Limb (tissue), 2 donors: ENCODE measurements at regions not wholly inside any gene's neighbourhood (a gene's known extent, or its start where the extent isn't known, plus 50 kb on each side); places are given as distances from the start of the nearest gene placed in this dataset.
A peak's percentile ranks its signal among the peaks of the same experiment; 100 is the strongest.

Source experiments
- DNase-seq, 2 donors: peaks; one replicate each; pipeline ENCODE4 v3.0.0-alpha.2; 2016; ENCODE audit errors: extremely low spot score in 2 of 2

DNA sequence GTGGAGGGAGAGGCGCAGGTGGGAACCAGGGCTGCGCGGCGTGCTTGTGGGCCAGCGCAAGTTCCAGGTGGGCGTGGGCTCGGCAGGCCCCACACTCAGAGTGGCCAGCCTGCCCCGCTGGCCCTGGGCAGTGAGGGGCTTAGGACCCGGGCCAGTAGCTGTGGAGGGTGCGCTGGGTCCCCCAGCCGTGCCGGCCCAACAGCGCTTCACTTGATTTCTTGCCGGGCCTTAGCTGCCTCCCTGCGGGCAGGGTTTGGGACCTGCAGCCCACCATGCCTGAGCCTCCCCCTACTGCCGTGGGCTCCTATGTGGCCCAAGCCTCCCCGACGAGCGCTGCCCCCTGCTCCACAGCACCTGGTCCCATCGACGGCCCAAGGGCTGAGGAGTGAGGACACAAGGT, 1636.9 kb upstream of the SLC39A10 start:
- no peak for DNase-seq

DNA sequence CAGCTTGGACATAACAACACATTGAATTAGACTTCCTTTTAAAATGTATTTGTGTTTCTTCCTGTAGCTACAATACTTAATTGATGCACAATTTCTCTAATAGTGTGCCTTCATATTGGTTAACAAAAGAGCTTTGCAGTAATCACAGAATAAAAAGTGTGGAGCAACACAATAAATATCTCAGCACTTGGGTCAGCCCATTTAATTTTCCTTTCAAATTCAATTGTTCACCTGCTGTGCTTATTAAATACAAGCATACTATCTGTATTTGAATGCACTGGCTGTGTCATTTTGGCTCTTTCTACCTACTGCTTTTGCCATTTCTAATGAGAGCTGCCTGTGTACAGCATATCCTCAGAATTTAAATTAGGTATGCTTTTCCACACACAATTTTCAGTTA, 1641.3 kb upstream of the SLC39A10 start:
- no peak for DNase-seq

DNA sequence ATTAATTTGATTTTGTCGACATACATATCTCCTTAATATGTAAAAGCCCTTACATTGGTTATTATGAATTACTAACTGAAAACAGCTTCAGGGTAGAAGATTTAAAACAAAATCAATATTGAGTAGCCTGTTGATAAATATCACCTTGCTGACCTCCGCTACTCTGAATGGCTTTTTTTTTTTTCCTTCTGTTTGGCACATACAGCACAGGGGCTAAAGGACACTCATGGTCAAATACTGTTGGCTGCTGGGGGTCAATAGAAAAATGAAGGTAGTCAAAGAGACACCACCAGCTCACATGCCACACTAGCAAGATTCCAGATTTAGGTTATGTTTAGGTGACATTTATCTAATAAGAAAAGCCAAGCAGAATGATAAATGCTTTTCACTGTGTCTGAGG, 1642.4 kb upstream of the SLC39A10 start:
- no peak for DNase-seq

DNA sequence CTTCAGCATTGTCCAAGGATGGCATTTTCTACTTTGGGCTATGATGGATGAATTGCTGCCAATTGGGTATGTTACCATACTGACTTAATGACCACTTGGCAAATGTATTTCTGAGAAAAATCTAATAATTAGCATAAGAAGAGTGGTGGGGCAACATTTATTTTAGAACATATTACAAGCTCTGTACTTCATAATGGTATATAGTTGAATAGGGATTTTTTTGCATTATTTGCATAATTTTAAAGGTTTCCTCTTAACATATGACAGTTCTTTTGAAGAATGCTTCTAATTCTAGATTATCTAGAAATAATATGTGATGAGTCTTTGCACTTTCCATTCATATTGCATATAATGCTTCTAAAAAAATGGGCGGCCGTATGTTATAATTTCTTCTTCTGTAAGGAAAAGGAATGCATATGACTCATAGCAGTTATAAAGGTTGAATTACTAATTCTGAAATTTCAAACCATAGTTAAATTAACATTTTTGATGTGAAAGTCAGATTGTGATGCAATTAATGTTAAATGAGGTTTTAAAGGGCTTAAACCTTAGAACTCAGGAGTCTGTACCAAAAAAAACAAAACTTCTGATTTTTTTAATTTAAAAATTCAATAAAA, 1652.3 kb upstream of the SLC39A10 start:
- DNase-seq, result no peak

DNA sequence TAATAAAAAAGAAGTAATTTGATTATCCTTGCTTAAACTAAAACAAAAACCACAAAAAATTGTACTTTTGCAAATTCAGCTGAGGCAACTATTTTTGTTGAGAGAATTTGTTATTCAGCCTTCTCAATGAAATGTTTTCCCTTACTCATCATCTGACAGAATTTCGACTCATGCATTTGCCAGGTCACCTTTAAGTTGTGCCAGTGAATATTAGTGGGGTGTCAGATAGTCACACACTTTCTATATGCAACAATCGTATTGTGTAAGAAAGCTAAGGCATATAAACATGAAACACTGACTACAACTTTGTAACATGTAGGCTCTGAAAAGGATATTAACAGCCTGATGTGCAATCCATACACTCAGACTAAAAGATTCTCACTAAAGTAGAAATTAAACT, 1653.1 kb upstream of the SLC39A10 start:
- no peak for DNase-seq

DNA sequence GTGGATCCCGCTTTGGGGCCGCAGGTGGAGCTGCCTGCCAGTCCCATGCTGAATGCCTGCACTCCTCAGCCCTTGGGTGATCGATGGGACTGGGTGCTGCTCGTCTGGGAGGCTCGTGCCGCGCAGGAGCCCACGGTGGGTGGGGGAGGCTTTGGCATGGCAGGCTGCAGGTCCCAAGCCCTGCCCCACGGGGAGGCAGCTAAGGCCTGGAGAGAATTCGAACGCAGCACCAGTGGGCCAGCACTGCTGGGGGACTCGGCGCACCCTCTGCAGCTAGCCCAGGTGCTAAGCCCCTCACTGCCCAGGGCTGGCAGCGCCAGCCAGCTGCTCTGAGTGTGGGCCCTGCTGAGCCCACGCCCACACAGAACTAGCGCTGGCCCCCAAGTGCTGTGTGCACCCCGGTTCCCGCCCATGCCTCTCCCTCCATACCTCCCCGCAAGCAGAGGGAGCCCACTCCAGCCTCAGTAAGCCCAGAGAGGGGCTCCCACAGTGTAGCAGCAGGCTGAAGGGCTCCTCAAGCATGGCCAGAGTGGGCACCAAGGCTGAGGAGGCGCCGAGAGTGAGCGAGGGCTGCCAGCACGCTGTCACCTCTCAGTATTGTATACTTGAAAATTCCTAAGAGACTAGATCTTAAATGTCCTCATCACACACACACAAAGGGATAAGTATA, 1654.2 kb upstream of the SLC39A10 start:
- no peak for DNase-seq

DNA sequence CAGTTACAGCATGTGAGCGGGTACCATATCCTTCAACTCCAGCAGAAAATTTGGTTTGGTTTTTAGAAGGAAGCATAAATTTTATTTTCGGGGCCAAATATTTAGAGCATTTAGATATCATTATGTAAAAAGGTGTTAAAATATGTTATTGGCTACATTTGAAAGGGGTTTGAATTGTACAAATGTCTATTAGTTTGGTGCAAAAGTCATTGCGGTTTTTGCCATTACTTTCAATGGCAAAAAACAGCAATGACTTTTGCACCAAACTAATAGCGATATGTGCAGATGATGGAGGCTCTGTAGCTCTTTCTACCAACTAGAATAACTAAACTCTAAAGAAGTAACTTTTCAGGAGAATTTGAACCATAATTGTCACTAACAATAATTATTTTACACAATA, 1666.2 kb upstream of the SLC39A10 start:
- DNase-seq, result no peak

DNA sequence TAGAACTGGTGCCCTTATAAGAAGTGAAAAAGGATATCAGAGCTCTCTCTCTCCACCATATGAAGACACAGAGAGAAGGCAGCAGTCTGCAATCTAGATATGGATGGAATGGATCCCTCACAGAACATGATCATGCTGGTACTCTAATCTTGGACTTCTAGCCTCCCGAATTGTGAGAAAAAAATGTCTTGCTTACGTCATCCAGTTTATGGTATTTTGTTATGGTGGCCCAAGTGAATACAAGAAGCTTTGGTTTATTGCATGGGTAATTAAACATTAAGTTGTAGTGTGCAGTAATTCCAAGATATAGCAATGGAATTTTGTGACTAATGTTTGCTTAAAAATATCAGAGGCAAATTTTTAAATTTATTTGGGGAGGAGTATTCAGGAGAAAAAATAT, 1667.4 kb upstream of the SLC39A10 start:
- DNase-seq, result no peak

DNA sequence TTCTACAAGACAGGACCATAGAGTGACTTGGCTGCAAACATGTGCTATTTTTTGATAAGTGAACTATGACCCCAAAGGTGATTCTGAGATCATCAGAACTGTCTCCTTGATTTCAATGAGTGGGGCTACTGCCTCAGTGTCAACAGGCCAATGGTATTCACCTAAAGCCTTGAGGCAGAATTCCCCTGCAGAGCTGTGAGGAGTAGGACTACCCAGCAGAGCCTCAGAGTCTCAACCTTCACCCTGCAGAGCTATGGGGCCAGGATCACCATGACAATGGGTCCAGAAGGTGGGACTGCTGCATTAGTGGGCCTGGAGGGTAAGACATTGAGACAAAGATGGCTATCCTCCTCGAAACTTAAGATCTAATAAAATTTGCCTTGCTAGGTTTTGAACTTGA, 1668.2 kb upstream of the SLC39A10 start:
- no peak for DNase-seq

DNA sequence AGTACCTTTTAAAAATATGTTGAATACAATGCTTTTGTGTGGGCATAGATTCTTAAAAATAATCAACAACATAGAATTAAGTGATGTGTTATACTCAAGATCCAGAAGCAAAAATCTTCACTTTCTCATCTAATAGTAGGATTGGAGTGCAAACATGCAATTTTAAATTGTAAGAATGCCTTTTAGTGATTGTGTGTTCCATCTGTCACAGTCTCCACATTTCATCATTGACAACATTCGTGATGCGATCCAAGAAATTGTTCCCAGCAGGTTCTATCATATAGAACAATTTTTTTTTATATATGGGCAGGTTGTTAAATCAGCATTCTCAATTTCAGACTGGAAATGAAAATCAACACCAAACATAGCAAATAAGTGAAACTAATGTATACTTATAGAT, 1671.8 kb upstream of the SLC39A10 start:
- no peak for DNase-seq

DNA sequence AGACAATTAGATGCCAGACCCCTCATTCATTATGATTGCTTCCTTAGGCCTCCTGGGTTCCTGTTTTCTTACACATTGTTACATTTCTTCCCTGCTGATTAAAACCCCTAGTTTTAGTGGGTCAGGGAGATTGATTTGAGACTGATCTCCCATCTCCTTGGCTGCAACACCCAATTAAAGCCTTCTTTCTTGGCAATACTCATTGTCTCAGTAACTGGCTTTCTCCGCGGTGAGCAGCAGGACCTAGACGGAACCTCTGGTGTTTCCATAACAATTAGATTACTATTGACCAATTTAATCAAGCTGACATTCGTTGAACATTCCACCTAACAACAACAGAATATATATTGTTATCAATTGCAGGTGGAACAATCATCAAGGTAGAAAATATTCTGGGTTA, 1676.4 kb upstream of the SLC39A10 start:
- DNase-seq, result no peak

DNA sequence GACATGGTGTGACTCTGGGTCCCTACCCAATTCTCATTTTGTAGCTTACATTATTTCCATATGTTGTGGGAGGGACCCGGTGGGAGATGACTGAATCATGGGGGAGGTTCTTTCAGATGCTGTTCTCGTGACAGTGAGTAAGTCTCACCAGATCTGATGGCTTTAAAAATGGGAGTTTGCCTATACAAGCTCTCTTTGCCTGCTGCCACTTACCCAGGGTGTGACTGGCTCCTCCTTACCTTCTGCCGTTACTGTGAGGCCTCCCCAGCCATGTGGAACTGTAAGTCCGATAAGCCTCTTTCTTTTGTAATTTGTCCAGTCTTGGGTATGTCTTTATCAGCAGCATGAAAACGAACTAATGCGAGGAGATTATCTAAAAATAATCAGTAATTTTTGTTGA, 1683.2 kb upstream of the SLC39A10 start:
- no peak for DNase-seq

DNA sequence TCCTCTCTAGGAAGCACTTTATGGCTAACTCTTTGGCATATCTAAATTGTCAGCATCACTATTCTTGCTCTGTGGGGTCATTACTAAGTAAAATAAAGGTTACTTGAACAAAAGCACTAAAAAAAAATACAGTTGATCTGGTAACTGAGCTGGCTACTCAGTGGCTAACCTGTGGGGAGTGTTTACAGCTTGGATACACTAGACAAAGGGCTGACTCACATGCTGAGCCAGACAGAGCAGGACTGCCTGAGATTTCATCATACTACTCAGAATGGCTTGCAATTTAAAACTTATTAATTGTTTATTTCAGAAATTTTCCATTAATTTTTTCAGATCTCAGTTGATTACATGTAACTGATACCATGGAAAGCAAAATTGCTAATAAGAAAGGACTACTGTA, 1690.4 kb upstream of the SLC39A10 start:
- no peak for DNase-seq

DNA sequence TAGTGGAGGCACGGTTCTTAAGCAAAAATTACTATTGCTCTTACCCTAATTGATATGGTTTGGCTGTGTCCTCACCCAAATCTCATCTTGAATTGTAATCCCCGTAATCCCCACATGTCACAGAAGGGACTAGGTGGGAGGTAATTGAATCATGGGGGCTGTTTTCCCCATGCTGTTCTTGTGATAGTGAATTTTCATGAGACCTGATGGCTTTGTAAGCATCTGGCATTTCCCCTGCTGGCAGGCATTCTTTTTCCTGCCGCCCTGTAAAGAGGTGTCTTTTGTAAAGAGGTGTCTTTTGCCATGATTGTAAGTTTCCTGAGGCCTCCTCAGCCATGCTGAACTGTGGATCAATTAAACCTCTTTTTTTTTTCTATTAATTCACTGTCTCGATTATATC, 1691.8 kb upstream of the SLC39A10 start:
- DNase-seq, result no peak

DNA sequence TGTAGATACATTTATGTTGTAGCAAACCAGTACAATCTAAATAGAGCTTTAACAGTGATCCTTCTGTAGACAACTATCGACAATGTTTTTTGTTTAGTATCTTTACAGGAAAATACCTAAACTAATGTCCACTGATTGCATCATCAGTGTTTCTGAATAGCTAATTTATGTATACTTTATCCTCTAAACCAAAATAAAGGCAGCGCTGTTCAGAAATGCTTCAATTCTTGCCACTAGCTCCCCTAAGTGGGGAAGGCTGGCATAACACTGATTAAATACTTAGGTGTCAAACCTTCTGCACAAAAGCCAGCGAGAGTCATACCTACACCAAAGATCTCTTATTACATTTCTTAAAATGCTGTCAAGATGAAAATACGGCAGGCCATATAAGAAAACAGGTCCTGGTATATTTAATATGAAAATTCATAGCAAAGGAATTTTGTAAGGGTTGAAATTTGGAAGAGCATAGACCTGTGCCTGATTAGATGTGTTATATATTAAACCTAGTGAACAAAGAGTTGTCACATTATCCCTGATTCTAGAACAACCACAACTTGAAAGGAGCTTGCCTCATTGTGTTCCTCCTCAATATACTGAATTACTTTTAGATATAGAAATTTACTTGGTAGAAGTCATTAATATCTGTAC, 1693.4 kb upstream of the SLC39A10 start:
- peak; percentile 16 to 27 for DNase-seq

DNA sequence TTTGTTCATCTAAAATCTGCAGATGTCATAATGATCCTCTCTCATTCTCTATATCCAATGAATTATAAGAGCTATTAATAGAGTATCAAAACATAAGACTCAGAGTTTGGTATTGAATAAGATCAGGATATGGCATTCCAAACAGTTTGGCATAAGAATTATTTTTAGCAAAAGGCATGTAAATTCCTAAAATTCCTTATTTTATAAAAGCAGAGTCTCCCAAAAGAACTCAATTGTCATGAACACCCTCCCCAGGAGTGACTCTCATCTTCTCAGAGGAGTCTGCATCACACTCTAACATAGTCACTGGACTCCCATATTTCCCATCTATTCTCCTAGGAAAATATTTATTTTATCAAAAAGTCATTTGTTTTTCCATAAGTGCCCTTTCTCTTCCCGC, 1710.2 kb upstream of the SLC39A10 start:
- DNase-seq, result no peak

DNA sequence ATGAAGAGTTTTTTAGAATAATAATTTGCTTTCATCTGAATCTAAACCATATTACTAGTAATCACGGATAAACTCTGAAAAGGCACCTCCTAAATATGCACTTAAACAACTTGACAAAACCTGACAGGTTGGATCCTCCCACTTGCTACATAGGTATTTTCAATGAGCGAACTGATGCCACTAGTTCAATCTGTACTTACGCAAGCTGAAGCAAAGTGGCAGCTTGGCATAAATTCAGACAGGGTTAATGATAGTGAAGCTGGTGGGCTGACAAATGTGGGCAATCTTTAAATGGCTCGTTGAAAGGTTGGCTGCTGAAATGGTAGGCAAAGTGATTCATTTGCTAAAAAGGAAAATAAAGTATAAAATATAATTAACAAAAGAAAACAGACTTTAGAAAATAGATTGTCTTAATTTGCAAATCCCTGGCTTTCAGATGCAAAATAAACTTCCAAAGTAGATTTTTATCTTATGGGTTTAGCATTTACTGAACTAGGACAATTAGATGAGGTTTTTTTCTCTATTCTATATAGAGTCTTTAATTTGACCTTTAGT, 1713.5 kb upstream of the SLC39A10 start:
- DNase-seq, result no peak

DNA sequence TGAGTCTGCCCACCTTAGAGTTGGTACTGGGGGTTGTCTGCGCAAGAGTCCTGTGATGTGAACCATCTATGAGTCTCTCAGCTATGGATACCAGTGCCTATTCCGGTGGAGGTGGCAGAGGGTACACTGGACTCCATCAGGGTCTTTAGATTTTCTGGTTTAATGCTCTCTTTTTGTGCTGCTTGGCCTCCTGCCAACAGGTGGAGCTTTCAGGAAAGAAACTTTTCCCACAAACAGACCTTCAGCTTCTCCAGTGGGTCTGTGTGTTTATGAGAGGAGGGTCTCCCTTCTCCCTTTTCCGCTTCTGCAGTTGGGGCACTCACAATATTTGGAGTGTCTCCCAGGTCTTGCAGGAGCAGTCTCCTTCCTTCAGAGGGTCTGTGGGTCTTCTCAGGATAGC, 1721.9 kb upstream of the SLC39A10 start:
- no peak for DNase-seq

DNA sequence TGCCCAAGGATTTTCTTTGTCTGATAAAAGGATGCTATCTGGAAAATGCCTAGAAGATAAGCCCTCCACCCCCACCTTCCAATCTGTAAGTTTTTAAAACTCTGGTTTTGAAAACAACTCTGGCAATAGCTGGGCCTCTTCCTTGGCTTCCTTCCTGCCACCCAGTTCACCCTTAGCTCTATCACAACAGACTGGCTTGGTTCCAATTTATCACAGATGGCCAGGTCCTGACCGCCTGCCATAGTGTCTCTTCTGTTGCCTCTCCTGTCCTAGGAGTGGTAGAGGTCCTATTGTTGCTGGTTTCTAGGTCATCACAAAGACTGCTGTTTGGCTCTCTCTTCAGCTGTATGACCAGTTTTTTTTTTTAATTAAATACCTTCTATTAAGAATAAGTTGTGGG, 1727.9 kb upstream of the SLC39A10 start:
- DNase-seq, result no peak

DNA sequence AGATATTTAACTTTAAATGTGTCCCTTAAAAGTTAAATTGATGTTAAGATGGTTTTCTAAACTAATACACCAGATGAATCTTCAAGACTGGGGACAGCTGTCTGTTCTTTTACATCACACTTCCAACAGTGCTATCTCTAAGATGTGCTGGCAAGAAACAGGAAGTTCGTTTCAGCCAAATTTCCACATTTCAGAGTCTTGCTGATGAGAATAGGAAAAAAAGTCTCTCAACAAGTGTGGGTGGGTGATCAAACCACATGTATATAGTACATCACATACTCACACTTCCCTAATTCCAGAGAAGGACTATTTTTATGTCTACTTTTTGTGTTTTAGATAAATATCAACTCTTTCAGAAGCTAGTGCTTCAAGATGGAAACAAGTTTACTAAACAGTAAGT, 1712.8 kb upstream of the TMEFF2 start:
- DNase-seq, result no peak

DNA sequence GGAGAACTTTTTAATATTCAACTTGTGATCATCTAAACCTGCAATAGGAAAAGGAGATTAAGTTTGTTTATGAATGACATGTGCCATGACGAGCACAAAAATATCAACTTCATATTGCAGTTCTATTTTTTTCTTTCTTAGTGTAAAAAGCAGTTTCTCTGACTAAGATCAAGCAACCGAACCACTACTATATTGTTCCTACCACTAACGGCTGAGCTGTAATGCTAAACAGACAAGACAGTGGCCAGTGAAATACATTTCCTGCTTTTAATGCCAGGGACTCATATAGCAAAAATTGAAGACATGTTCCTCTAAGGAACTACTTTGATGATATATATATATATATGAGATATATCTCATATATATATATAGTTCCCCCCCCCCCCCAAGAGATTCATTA, 1705.6 kb upstream of the TMEFF2 start:
- DNase-seq, result no peak

DNA sequence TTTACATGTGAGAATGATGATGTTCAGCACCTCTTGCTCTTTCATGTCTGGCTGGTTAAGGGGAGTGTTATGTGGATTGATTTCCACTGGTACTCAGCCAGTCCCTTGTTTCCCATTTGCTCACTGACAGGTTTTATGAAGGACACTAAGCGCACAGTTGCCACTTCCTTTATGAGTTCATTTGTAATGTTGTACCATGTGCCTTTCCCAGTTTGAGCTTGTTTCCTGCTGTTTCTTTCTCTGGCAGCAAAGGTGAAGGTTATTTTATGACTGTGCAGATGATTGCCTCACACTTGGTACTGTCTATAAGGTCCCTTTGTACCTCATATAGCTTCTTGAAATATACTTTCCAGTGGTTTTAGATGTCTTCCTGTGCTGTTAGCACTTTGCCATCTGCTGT, 1700.5 kb upstream of the TMEFF2 start:
- no peak for DNase-seq

DNA sequence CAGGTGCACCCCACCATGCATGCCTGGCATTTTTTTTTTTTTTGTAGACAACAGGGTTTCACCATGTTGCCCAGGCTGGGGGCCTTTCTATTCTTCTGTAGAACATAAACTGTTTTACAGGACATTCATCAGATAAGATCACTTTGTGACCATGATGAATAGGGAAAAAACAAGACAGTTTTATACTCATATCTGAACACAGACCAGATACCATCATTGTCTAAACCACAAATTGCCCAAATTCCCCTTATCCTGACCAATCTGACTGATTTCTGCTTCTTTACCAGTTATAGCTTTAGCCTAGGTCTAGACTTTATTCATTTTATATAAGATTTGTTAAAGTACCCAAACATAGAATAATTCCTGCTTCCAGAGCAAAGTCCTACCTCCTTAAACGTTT, 1699.3 kb upstream of the TMEFF2 start:
- no peak for DNase-seq
